ENCODE measurements at regions not wholly inside any gene's neighbourhood (a gene's known extent, or its start where the extent isn't known, plus 50 kb on each side); places are given as distances from the start of the nearest gene placed in this dataset.

DNA sequence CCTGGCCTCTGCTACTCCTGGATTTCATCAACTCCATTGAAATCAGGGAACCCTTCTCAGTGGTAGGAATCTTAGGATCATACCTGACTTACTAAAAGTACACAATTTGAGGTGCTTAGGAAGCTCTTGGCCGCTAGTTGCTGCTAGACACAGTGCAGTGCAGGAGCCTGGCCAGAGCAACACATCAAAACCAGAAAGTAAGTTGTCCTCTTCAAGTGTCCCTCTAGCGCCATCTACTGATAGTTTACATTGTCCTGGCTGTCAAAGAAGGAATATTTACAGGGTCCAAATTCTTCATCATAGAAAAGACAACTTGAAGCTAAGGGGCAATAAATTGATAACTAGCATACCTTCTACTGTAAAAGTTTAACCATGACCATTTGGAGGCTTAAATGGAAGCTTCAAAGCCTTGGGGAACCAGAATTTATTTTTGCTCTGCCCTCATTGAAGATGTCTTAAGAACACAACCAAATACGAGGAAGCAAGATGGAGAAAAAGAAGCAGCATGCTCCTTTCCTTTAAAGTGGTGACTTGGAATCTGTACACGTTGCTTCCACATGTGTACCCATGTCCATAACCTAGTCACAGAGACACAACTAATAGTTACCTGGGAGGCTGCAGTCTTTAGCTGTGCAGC, 889.1 kb upstream of the GCFC2 start:
- no peaks in the 10 kb centered on the region for H3K9me3 Mint-ChIP-seq
- DNase-seq (ENCODE audit: extremely low spot score, unreplicated experiment), result no peak
- H3K4me3 Mint-ChIP-seq, result no peak overlapping the region
- H3K27me3 Mint-ChIP-seq, result peaks cover 3% of the 10 kb centered on the region
- H3K36me3 Mint-ChIP-seq, result no peaks in the 10 kb centered on the region
- H3K27ac Mint-ChIP-seq, result no peak overlapping the region
- TF ChIP-seq, protein P1, sequence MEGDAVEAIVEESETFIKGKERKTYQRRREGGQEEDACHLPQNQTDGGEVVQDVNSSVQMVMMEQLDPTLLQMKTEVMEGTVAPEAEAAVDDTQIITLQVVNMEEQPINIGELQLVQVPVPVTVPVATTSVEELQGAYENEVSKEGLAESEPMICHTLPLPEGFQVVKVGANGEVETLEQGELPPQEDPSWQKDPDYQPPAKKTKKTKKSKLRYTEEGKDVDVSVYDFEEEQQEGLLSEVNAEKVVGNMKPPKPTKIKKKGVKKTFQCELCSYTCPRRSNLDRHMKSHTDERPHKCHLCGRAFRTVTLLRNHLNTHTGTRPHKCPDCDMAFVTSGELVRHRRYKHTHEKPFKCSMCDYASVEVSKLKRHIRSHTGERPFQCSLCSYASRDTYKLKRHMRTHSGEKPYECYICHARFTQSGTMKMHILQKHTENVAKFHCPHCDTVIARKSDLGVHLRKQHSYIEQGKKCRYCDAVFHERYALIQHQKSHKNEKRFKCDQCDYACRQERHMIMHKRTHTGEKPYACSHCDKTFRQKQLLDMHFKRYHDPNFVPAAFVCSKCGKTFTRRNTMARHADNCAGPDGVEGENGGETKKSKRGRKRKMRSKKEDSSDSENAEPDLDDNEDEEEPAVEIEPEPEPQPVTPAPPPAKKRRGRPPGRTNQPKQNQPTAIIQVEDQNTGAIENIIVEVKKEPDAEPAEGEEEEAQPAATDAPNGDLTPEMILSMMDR (conservative IDR thresholded peaks at IDR 0.05), result peak; percentile 91
- H3K4me1 Mint-ChIP-seq (ENCODE audit: unreplicated experiment), result no peaks in the 10 kb centered on the region

DNA sequence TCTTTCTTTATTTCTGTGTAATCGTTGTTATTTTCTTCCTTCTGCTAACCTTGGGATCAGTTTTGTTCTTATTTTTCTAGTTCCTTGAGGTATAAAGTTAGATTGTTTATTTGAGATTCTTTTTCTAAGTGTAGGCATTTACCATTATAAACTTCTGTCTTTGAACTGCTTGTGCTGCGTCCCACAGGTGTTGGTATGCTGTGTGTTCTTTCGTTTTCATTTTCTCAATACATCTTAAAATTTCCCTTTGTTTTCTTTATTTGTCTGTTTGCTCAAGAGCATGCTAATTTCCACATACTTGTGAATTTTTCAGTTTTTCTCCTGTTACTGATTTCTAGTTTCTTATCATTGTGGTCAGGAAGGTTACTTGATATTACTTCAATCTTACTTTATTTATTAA, 873.8 kb upstream of the GCFC2 start:
- peaks cover 8% of the 10 kb centered on the region for H3K9me3 Mint-ChIP-seq
- TF ChIP-seq, protein P1 (conservative IDR thresholded peaks at IDR 0.05), result no peak
- no peak for DNase-seq (ENCODE audit: extremely low spot score, unreplicated experiment)
- peaks cover 8% of the 10 kb centered on the region for H3K27me3 Mint-ChIP-seq
- no peaks in the 10 kb centered on the region for H3K4me1 Mint-ChIP-seq (ENCODE audit: unreplicated experiment)
- H3K36me3 Mint-ChIP-seq, result no peaks in the 10 kb centered on the region
- no peak overlapping the region for H3K27ac Mint-ChIP-seq
- H3K4me3 Mint-ChIP-seq, result no peak overlapping the region

DNA sequence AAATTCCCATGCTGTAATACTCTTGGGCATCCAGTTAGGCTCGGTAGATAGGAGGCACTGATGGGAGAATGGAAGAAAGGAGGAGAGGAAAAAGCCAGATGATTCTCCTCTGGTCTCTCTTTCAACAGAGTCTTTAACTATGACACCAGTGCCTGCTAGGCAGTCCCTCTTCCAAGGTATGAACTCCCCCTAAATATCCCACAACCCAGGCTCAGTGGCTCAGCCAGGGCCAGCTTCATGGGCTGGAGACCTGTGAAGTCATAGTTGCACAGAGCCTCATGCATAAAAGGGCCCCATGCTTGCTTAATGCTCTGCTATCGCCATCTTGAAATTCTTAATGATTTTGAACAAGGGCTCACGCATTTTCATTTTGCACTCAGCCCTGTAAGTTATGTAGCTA, 869.2 kb upstream of the GCFC2 start:
- Mint-ChIP-seq H3K27ac (no peak overlapping the region), H3K27me3 (peaks cover 48% of the 10 kb centered on the region), H3K4me3 (no peak overlapping the region), H3K4me1 (ENCODE audit: unreplicated experiment) (no peaks in the 10 kb centered on the region), H3K36me3 (no peaks in the 10 kb centered on the region), H3K9me3 (peaks cover 8% of the 10 kb centered on the region)
- no peak for DNase-seq (ENCODE audit: extremely low spot score, unreplicated experiment)
- TF ChIP-seq, protein P1 (conservative IDR thresholded peaks at IDR 0.05), result no peak

DNA sequence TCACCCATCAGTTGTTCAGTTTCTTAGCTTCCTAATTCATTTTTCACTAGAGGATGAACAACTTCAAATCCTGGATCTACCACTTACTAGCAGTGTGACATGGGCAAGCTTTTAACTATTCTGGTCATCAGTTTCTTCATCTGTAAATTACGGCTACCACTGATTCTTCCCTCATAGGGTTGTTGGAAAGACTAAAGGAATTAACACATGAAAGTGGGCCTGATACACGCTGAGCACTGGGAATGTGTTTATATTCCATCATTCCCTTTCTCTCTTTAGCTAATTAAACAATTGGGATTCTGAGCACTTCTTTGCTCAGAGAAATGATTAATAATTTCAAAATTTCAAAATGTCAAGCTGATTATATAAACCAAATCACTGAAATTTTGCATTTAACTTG, 862.3 kb upstream of the GCFC2 start:
- H3K9me3 Mint-ChIP-seq, result no peaks in the 10 kb centered on the region
- TF ChIP-seq, protein P1 (conservative IDR thresholded peaks at IDR 0.05), result no peak
- no peaks in the 10 kb centered on the region for H3K36me3 Mint-ChIP-seq
- no peaks in the 10 kb centered on the region for H3K4me1 Mint-ChIP-seq (ENCODE audit: unreplicated experiment)
- H3K27ac Mint-ChIP-seq, result no peak overlapping the region
- H3K4me3 Mint-ChIP-seq, result no peak overlapping the region
- no peak for DNase-seq (ENCODE audit: extremely low spot score, unreplicated experiment)
- peaks cover 34% of the 10 kb centered on the region for H3K27me3 Mint-ChIP-seq

DNA sequence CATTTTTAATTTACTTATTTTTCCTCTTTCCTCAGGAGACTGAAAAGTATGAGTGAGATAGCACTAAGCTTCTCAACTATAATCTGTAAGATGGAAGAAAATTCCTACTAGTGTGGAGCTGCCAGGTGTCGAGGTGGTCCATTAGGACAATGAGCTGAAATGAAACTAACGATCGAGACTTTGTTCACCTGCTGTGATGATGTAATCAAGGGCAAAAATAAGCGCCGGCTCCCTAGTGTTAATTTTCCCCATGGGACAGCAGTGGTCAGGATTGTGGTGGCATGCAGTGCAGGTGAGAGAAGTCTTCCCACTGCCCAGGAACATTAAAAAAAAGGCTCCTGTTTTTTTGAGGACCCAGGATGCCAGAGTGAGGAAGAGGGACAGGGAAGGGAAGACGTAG, 859.1 kb upstream of the GCFC2 start:
- DNase-seq (ENCODE audit: extremely low spot score, unreplicated experiment), result no peak
- H3K27ac Mint-ChIP-seq, result no peak overlapping the region
- no peaks in the 10 kb centered on the region for H3K9me3 Mint-ChIP-seq
- H3K4me3 Mint-ChIP-seq, result no peak overlapping the region
- no peaks in the 10 kb centered on the region for H3K36me3 Mint-ChIP-seq
- no peaks in the 10 kb centered on the region for H3K4me1 Mint-ChIP-seq (ENCODE audit: unreplicated experiment)
- peaks cover 9% of the 10 kb centered on the region for H3K27me3 Mint-ChIP-seq
- TF ChIP-seq, protein P1 (conservative IDR thresholded peaks at IDR 0.05), result no peak

DNA sequence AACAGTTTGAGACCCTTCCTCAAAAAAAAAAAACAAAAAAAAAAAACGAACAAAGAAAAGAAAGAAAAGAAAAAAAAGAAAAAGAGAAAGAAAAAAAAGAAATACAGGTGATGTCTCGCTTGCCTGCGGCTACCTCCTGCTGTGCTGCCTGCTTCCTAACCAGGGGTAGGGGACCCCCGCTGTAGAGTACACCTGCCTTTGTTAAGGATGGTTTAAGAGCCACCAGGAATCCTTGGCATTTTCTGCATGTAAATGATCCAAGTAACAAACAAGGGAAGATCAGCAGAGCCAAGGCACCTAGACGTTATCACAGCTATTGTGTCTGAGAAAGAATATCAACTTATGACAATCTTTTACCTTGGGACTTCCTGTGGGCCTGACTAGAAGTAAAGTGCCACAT, 856.8 kb upstream of the GCFC2 start:
- Mint-ChIP-seq H3K27me3 (peaks cover 5% of the 10 kb centered on the region), H3K4me1 (ENCODE audit: unreplicated experiment) (no peaks in the 10 kb centered on the region), H3K36me3 (no peaks in the 10 kb centered on the region), H3K4me3 (no peak overlapping the region), H3K9me3 (no peaks in the 10 kb centered on the region), H3K27ac (no peak overlapping the region)
- TF ChIP-seq, protein P1 (conservative IDR thresholded peaks at IDR 0.05), result no peak
- no peak for DNase-seq (ENCODE audit: extremely low spot score, unreplicated experiment)

Data from type B pancreatic cell (in vitro differentiated cells).